Activated T-cell treated with anti-CD3 and anti-CD28 coated beads for 24 hours (primary cell): ENCODE measurements at regions not wholly inside any gene's neighbourhood (a gene's known extent, or its start where the extent isn't known, plus 50 kb on each side); places are given as distances from the start of the nearest gene placed in this dataset.
A peak's percentile ranks its signal among the peaks of the same experiment; 100 is the strongest.

ENCODE experiments used
- DNase-seq: peaks from one replicate; pipeline ENCODE4 v3.0.0-alpha.2; 2020; ENCODE audit warnings: low read depth

DNA sequence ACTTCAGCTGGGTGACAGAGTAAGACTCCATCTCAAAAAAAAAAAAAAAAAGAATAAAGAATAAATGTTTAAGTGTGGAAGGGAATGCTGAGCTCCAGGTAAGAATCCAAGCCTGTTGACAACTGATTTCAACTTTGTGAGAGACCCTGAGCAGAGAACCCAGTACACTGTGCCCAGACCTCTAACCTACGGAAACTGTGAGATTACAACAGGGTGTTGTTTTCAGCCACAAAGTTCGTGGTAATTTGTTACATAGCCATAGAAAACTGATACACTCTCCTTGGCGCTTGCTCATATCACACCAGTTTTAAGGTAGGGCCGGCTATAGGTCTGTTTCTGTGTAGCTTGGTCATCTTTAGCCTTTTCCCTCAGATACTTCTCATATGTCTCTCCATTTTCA lies 98.4 kb upstream of the PAPOLG start:
- DNase-seq = no peak

DNA sequence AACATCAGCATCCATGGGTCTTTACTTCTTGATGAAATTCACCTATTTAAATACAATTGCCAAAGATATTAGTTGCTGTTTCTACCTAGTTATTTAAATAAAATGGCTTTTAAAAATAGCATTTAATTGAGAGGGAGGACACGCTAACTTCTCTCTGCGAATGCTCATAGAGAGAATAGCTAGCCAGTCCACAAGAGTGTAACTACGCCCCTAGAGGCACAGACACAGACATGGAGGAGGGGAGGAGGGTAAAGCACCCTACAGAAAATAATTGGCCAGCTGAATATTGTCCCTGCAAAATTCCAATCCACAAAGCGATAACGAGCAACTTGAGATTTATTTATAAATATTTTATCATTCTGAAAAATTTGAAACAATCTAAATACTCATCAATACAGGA lies 97.0 kb upstream of the PAPOLG start:
- DNase-seq = no peak

DNA sequence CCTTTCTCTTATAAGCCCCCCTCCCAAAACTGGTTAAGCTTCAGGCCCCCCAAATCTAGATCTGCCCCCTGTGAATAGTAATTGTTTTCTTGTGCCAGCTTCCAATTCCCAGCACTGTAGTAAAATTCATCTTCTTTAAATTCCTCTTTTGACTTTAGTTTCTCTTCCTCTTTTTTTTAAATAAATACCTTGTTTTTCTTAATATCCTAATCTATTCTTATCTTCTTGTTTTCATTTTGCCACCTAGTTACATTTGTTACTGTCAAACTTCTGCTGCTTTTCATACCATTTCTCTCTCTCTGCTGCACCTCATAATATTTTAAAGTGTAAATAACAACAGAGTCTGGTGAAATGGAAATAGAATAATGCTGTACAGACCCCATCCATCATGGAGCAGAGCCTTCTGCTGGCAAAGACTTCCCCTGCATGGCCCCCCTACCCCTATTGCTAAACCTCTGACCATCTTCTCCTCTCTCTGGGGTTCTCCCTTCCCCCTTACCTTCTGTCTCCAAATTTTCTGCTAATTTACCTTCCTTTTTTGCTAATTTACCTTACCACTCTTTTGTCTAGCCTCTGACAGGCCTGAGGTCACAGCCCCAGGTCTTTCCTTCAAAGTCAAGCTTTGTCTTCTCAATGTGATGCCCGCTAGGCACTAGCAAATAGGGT lies 94.9 kb upstream of the PAPOLG start:
- no peak for DNase-seq

DNA sequence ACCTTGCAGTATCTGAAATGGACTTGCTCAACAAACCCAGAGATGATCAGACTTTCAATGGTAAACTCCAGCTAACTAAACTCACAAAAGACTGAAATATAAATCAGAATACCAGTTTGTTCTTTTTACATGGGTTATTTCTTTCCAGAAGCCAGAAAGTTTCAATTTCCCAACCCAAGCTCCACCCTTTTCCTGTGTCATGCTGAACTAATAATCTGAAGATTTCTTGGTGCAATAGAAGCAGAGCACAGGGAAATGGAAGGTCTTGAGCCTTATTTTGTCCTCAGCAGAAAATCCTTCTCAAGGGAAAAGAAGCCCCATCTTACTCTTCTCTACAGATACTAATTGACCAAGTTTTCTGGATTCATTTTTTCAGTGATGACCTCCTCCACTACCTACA lies 93.3 kb upstream of the PAPOLG start:
- no peak for DNase-seq

DNA sequence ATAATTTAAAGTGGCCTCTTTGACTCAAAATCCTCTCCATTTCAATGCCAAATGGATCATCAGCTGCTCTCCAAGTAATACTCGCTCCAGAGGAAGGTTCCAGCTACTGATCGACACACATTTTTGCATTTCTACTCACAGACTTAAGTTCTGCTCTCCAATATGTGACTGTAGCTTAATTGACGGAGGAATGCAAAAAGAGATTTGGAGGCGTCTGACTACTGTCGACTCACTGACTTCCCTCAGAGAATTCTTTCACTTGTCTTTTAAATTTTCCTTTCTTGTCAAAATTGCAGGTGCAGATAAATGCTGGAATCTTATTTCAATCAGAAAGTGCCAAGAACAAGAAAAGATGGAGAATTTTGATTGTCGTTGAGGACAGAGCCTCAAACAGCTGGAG lies 84.1 kb upstream of the PAPOLG start:
- no peak for DNase-seq

DNA sequence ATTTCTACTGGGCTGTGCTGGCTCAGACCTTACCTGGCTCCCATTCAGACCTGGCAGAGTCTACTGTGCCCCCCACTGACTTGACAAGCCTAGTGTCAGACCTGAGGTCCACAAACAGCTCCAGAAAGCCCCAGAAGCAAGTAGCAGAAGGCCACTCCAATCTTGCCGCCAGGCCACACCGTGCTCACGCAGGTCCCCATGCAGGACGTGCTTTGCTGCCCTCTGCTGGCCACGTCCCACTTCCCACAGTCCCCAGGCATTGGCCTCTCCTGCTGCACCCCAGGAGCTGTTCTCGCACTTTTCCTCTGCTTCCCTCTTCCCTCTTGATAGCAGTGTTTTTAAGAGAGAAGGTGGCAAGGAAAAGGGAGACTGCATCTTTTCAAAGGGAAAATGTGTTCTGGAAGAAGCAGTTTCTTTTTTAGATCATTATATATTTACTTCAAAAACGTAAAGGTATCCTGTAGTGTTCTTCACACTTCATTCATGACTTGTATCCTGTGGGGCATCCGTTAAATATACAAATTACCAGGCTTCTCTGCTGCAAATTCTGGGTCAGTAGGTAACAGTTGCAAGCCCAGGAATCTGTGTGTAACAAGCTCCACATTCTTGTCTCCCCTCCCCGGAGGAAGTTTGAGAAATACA lies 81.4 kb upstream of the PAPOLG start:
- DNase-seq = peak; percentile 69

- DNase-seq = no peak
Measured at GRCh38 chr2:60675301-60675700, 80.8 kb upstream of the PAPOLG start.

- no peak for DNase-seq
Measured at GRCh38 chr2:60676706-60677330, 79.2 kb upstream of the PAPOLG start.

DNA sequence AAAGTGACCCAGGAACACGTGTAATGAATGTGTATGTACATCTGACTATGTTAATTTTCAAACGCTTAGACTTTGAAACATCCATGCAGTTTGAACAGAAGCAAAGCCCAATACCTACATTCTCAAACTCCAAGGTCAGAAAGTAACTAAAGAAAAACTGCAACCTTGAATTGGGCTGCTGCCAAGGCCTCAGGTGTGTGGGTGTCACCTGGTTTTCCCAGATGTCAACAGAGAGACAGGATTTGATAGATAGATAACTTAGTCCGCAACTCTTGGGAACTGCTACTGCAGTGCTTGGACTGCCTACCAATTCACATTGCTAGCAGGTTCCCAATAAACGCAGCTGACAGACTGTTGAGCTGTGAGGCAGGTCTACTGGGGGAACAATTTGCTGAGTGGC lies 78.7 kb upstream of the PAPOLG start:
- DNase-seq = no peak

- DNase-seq = no peak
Measured at GRCh38 chr2:60678551-60678950, 77.5 kb upstream of the PAPOLG start.

- DNase-seq = no peak
Measured at GRCh38 chr2:60679036-60679780, 76.9 kb upstream of the PAPOLG start.

GRCh38 chr2:60693551-60693950 lies 62.5 kb upstream of the PAPOLG start:
- no peak for DNase-seq

GRCh38 chr2:60695793-60696192 lies 60.3 kb upstream of the PAPOLG start:
- no peak for DNase-seq

DNA sequence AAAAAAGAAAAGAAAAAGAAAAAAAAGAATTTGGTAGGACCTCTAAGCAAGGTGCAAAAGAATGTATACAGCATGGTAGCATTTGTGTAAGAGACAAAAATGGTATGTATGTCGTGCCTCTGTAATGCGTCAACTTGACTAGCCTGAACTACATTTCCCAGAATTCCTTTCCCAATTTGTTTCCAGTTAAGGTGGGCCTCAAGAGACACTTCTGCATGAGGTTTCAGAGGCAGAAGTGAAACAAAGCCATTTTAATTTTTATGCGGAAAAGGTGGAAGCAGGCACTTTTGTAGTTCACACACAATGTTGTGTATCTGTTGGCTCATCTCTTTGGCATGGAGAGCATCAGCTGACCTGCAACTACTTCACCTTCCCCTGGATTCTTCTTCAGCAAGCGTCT lies 56.5 kb upstream of the PAPOLG start:
- no peak for DNase-seq

- DNase-seq = no peak
Measured at GRCh38 chr2:60706021-60706420, 50.0 kb upstream of the PAPOLG start.
